NCI-H1417 (cell line): ENCODE measurements at regions not wholly inside any gene's neighbourhood (a gene's known extent, or its start where the extent isn't known, plus 50 kb on each side); places are given as distances from the start of the nearest gene placed in this dataset.
A peak's percentile ranks its signal among the peaks of the same experiment; 100 is the strongest.

Experiments
- DNase-seq, 3 experiments: peaks; one replicate each; lab custom pipeline; 2025; lab: John Stamatoyannopoulos, UW

DNA sequence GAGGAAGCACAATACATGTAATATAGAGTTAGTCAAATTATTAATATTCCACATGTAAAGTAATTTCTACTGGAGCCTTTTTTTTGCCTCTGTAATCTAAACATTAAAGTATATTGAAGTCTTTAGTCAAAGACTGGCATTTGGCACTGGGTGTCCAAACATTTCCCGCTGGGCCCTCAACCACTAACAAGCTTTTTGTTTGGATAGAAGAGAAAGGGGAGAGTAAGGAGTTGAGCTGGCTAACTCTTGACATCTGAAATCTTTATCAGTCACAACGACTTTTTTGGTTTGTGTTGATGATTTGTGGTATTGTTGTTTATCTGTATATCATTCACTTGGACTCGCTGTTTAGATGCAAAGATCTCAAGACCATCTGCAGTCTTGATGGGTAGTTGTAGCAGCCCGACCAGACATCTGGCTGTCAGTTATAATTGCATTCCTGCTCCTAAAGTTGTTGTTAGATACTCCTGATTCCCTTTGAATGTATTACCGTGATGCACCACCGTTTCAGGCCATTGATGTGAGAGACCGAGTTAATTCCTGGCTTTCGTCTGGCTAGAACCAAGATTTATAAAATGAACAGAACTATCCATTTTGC, 379.6 kb downstream of the MTX2 start:
- DNase-seq: peak; percentile 12 to 36 (median 30)

DNA sequence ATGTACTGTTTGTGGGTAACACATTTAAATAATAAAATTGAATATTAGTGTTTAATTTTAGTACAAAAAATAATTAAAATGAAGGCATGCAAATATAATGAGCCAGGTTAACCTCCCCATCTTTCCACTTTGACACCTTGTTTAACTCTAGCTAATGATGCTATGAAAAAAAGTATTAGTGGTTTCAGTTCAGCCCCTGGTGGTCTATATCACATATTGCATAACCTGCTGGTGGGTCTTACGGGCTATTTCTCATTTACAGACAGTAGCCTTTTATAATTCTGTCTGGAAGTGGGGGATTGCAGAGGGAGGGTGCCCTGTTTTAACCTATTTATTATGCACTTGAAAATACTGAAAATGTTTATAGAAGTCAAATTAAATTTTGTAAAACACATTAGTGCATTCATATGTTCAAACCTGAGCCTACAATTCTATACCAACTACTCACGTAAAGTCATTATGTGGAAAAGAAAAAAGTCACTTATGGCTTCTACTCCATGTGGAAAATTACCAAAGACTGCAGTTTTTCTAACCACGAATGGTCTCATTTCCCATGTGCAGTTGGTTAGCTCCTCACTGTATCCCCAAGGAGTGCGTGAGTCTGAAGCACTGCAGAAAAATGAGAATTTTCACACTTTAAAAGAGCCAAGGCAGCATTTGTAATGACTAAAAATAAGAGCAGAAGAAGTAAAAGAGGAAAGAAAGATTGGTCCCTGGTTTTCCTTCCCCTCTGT, 381.0 kb downstream of the MTX2 start:
- DNase-seq: peak in 1 of 3 experiments; percentile 41

DNA sequence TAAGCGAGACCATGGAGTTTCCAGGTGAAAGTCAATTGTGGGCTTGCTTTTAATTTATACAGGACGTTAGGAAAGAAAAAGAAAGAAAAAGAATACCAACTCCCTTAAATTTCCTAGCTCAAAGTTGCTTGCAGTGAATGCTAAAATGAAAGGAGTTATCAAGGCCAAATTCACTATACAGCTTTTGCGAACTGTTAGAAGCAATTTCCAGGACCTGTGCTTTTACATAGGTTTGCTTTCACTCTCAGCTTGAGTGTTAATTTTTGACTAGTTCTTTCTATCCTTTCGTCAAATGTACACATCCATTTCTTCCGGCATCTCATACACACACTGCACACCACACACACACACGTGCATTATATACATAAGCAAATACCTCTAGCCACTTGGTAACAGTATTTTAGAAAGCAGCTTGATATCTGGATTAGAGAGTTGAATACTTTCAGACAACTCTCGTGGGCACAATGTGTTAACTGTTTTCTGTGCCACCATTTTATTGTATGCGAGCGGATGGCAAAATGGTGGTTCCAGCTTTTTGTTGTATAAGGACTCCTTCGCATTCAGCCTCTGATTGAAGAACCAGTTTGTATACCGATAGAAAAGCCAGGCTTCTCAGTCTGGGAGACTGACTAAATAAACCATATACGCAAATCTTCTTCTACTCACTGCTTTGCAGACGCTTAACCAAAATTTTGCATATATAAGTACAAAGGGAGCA, 381.8 kb downstream of the MTX2 start:
- DNase-seq: no peak

DNA sequence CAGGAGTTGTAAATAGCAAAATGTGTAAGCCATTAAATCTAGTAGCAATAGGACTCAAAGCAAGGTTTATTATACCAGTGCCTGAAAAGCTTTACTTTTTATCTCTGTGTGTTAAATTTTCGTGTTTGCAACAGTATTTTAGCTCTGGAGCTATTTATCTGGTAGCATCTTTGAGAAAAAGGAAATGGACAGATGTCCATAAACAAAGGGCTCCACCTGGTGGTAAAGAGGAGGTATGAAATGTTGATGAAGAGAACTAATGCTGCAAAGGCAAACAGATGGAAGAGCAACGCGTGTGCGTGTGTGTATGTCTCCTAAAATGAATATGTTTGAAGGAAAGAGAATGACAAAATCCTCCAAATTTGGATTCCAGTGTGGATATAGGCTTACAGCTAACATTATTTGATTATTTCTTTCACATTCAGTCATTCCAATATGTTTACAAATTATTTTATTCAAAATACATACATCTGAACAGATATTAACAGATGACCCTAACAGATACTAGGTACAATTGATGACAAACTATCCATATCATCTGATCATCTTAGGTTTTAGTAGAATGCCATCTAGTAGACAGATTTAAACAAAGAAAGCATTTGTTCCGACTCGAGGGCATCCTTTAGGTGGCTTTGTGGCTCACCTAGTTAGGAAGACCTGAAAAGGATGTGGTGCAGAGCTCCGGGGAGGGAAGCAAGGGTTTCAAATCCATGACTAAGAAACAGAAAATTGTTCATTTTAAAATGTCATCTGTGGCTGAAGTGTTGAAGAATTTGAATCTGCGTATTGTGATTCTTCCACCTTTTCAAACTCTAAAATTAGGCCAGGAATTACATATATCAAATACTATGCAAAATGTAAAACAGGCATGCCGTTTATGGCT, 383.3 kb downstream of the MTX2 start:
- peak; percentile 38 to 81 (median 61) for DNase-seq

DNA sequence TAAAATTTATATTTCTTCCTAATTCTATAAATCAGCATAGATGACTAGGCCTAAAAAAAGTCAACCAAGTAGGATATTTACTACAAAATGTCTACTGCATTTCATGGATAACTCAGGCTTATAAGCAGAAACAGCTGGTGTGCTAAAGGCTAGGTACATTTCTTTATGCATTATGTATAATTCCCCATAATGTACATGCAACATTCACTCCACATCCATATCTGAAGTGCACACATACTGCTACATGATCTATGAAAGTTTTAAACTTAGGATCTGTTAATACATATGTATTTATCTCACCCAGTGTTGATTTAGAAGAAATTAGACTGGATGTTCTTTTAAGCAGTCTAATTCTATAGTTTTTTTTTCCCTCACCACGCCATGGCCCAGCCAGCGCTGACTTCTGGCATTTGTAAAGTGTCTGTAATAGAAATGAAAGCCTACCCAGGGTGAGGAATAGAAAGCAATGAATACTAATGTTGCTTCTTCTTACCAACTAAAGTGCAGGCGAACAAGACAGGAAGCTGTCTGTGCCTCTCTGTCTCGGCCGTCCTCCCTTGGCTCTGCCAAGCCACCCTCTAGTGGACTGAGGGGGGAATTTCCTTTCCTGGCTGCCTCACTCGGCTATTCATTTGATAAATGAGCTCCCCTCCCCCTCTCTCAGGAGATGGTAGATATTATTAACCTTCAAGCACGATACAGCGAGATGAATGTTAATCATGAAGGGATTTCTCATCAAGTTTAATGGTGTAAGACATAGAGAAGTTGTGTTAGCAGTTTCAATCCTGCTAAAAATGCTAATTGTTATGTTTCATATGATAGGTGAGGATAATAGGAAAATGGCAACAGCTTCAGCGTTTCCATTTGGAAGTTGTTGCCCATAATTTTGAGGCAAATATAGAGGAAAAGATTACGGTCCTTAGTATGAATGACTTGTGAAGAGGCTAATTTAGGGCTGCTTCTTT, 384.5 kb downstream of the MTX2 start:
- peak; percentile 41 to 80 (median 68) for DNase-seq

DNA sequence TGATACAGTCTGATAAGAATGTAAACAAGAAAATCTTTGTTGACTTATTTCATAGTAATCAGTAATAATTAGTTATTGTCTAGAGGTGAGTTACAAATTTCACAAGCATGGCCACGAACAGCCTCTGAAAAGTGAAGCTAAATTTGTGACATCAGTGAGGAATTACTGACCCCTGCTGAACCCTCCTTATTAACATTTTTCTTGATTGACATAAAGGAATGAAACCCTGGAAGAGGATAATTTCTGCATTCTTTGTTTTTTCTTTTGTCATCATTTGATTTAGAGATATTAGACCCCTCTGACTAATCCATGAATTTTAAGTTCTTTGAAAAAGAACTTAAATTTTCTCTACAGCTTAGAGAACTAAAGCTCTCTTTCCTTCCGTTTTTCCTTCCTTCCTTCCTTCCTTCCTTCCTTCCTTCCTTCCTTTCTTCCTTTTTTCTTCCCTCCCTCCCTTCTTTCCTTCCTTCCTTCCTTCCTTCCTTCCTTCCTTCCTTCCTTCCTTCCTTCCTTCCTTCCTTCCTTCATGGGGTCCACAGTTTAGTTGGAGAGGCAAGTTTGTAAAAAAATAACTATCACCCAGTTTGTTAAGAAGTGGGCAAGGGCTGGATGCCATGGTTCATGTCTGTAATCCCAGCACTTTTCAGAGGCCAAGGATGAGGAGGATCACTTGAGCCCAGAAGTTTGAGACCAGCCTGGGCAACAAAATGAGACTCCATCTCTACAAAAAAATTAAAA, 387.0 kb downstream of the MTX2 start:
- DNase-seq: no peak

DNA sequence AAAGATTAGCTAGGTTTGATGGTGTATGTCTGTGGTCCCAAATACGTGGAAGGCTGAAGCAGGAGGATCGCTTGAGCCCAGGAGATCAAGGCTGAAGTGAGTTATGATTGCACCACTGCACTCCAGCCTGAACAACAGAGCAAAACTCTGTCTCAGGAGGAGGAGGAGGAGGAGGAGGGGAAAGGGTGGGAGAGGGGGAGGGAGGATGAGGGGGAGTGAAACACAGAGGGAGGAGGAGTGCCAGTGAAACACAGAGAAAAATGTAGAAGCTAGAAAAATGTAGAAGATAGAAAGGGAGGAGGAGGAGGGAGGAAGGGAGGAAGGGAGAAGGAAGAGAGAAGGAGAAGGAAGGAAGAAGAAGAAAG, 387.5 kb downstream of the MTX2 start:
- no peak for DNase-seq

DNA sequence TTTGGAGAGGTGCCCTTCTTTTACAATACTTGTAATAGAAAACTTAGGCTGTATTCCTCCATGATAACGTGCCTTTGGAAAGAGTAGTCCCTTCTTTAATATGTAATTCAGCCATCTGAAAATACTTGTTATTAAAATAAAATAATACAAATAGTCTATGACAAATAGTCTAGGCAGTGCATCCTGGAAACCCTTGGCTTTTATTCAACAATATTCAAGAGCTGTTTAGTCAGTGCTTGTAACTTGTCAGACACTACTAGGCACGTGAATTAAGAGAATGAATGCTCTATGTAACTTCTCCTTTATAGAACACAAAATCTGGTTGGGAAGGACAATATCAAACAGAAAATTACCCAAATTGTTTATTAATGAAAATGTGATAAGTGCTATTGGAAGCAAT, 388.2 kb downstream of the MTX2 start:
- DNase-seq: no peak

DNA sequence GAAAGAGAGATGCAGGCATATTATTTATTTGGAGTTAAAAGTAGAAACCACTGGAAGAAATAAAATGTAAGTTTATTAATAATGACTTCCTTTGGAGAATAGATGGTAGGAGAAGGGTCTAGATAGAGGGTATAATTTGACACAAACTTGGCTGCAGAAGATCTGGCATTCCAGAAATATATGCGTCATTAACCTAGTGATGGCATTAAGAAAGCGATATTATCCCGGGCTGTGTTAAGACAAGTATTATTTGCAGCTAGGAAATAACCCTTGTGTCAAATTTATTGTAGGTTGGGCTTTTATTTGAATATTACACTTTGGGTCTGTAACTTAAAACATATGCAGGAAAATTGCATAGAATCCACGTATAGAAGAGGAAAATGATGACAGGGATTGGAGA, 389.5 kb downstream of the MTX2 start:
- DNase-seq: no peak

DNA sequence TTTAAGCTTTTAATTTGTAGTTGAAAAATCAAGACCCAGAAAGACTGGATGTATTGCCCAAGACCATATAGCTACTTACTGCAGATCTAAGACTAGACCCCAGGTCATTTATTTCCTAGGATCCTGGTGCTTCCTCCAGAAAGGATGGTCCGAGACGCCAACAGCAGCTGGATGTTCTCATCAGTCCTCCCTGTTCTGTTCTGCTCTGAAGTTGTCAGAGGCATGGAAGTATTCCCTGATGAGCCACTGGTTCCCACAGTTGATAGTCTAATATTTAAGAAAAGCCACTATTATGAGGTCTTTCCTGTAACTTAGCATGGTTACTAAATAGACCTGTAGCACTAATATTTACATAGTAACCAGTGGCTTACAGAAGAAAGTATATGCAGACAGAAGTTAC, 393.5 kb downstream of the MTX2 start:
- DNase-seq: no peak

DNA sequence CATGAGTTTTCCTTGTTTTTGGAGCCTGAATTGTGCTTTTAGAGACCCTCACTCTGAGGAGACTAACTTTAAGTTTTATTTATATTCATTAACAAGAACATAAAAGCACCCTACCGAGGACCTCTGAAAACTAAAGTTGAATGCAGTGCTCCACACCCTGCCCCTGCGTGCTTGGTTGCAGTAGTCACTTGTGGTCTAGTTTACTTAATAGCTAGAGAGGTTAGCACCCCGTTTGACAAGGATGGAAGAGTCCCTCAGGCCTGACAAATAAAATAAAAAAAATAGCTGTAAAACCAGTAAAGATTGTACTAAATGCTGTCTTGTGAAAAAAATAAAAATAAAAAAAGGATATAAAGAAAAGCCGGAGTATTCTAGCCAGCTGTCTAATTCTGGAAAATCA, 395.2 kb downstream of the MTX2 start:
- no peak for DNase-seq

DNA sequence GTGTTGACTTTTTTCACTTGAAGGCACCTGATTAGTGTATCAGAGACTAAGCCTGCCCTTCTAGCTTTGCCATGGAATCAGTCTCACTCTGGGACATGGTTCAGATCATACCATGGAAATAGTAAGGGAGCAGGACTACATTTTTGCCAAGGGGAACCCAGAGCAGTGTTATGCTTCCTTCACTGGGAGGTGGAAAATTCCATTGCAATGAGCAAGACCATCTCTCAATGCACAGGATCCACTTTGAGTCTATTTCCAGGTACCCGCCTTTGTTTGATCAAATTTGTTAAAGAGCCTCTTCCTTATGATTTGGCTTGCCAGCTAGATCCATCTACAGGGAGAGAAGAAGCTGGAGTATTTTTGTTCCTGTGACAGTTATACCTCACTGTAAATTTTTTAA, 395.8 kb downstream of the MTX2 start:
- no peak for DNase-seq

DNA sequence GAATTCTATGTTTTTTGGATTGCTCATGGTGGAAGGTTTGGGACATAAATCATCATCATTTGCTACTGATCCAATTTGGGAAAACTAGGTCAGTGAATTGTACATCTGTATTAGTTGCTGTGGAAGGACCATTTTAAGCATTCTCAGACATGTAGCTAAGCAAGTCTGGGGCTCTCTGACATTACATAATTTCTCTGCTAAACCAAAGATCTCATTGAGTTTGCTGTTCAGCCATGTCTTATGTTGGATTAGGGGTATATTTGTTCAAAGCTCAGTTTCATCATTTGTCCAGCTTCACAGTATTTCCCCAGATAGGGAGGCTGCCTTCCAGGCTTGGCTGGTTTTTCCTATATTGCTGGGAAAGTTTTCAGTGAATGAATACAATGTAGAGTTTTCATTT, 399.7 kb downstream of the MTX2 start:
- DNase-seq: no peak

DNA sequence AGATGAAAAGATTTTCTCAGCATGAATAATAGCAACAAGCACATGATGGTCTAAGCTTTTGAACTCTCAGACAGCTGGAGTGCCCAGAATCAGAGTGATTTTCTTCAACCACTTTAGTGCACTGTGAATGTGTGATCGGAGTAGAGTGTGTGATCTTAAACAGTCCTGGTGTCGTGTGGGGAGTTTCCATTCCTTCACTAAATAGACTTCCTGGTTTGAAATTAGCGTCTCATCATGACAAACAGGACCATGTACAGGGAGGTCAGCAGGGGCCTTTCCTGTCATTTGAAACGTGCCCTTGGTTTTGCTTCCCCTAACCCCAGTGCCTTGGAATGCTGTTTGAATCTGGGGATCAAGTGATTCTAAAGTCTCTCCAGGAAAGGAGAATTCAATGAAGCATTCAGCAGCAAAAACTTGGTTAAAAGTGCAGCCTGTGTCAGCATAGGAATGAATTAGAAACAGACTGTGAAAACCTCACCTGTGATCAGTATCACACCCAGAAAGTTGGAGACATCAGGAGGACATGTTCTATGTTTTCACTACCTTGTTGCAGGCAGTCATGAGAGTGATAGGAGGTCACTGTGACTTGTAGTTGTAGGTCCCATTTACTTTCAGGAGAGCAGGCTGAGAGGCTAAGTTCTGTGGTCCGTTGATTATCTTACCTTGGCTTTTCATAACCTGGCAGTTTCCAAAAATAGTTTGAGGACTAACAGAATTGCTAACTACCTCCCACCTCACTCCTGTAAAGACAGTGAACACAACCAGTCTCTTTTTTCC, 400.3 kb downstream of the MTX2 start:
- DNase-seq: no peak

DNA sequence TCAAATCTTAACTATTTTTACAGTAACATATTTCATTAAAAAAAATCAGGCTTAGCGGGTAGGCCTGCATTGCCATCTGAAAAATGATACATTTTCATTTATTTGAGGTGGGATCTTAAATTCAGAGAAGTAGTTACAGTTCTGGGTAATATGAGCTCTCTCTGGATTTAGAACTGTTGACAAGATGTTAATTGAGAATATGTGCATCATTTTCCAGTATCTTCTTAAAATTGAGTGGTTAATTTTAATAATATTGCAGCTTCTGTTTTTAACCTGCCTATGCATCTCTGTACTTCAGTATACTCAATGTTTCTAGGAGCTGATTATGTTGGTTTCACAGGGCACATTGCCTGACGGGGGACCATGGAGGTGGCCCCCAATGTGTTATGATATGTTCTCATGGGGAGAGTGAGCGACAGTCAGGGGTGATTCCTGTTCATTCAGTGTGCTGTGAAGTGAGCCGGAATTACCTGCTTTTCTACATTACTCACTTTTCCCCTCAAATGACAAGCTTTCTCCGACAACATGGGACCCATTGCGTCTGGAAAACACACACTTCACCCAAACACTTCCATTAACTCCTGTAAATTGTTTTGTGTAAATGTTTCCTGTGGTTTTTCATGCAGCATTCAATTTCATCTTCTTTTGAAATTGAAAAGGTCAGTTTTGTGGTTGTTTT, 406.2 kb downstream of the MTX2 start:
- DNase-seq: no peak

DNA sequence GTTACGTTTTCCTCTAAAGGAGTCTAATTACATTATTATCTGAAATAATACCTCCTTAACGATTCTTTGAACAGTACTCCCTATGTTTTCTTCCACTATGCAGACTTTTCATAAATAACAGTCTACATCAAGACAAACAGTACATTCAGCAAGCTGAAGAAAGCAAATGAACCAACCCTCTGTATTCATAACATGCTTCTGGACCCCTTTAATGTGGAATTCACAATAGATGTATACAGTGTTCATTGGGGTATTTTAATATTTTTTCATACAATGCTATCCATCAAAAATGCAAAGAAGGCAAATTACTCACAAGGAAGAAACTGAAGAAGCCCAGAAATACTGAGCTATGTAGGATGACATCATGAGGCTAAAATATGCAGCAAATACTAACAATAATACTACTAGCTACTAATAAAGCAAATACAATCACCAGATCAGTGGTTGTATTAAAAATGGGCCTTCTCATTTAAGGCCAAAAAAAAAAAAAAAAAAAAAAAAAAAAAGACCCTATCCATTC, 408.6 kb downstream of the MTX2 start:
- no peak for DNase-seq

DNA sequence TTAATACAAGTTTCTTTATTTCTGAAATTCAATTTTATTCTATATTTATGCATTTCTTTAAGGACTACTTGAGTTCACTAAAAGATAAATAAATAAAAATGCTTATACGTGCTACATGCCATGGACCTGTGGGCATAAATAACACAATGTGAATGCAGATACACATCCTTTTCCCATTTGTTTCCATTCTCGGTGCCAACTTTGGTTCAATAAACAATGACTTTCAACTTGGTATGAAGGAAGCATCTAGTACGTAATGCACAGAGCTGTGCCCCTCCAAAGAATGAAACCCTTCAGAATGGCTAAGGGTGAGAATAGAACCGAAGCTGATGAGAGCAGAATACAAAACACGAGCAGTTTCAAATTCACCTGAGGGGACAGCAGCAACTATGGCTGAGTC, 409.3 kb downstream of the MTX2 start:
- DNase-seq: no peak

DNA sequence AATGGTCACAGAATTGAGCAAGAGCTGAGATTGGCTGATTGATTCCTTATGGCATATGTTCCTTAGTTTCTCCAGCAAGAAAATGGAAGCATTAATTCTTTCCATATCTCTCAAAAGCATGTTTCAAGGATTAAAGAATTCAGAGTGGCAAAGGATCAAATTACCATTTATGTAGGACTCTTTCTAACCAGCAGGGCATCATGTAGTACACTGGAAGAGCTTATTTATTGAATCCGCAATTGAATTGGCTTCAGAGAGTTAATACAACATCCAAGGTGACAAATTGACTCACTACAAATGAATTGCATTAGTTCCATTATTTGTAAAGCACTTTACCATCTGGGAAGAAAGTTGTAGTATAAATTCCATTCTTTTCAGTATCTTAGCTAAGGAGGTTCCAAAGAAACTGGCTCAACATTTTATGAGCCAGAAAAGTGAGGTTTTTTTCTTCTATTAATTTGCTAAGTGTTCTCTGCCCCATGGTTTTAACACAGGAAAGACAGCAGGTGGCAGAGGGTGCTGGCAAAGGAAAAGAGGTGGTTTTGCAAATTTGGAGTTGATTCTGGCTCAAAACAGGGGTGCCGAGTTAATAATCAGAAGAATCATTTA, 409.9 kb downstream of the MTX2 start:
- DNase-seq: no peak
